CD14-positive monocyte (primary cell): ENCODE measurements at regions not wholly inside any gene's neighbourhood (a gene's known extent, or its start where the extent isn't known, plus 50 kb on each side); places are given as distances from the start of the nearest gene placed in this dataset.

ENCODE experiments used
- DNase-seq, 3 donors: peaks; one replicate each; pipeline ENCODE4 v3.0.0-alpha.2; 2011 to 2022
- H2AFZ ChIP-seq: 2 replicates; pipeline ENCODE4 v1.6.0; 2012; ENCODE audit warnings: mild to moderate bottlenecking, low read depth, low read length, inconsistent platforms; ENCODE audit not compliant: insufficient read depth, poor library complexity, severe bottlenecking
- H3K27ac ChIP-seq, 2 donors: 1 replicate in 1 of 2; 2 replicates in 1 of 2; pipeline ENCODE4 v1.5.1; 2012 to 2013; ENCODE audit warnings: low read length in 2 of 2, control low read depth in 1 of 2, inconsistent platforms in 1 of 2, low read depth in 1 of 2, mild to moderate bottlenecking in 1 of 2
- H3K27me3 ChIP-seq, 2 donors: one replicate each; pipeline versions ENCODE4 v1.6.0 to v1.6.1; 2011 to 2013; ENCODE audit warnings: low read length in 2 of 2; ENCODE audit not compliant: control insufficient read depth in 2 of 2, insufficient read depth in 2 of 2
- H3K36me3 ChIP-seq, 2 donors: replicated peaks in 1 of 2; 1 replicate in 1 of 2; 2 replicates in 1 of 2; pipeline versions ENCODE4 v1.5.1 to v1.6.1; 2012 to 2013; ENCODE audit warnings: low read length in 2 of 2, control low read depth in 1 of 2, inconsistent platforms in 1 of 2, mild to moderate bottlenecking in 1 of 2; ENCODE audit not compliant: insufficient read depth in 2 of 2, control insufficient read depth in 1 of 2
- H3K4me1 ChIP-seq, 2 donors: 1 replicate in 1 of 2; 2 replicates in 1 of 2; pipeline versions ENCODE4 v1.5.1 to v1.6.1; 2012 to 2013; ENCODE audit warnings: low read length in 2 of 2, control low read depth in 1 of 2, inconsistent platforms in 1 of 2, mild to moderate bottlenecking in 1 of 2, moderate library complexity in 1 of 2; ENCODE audit not compliant: insufficient read depth in 2 of 2, control insufficient read depth in 1 of 2
- H3K4me2 ChIP-seq: replicated peaks from 2 replicates; pipeline ENCODE3; 2012; ENCODE audit warnings: low read length, moderate library complexity, mild to moderate bottlenecking; ENCODE audit not compliant: poor library complexity, severe bottlenecking; ENCODE audit errors: extremely low read depth
- H3K4me3 ChIP-seq, 3 experiments: fragments of 200-600 bp in 1 of 3; sonication (generic) in 1 of 3; replicated peaks in 1 of 3; 1 replicate in 2 of 3; 2 replicates in 1 of 3; pipeline ENCODE4 v1.5.1; 2011 to 2013; ENCODE audit warnings: low read length in 3 of 3, mild to moderate bottlenecking in 3 of 3, control low read depth in 2 of 3, low read depth in 2 of 3, inconsistent platforms in 1 of 3, moderate library complexity in 1 of 3
- H3K79me2 ChIP-seq: 2 replicates; pipeline ENCODE4 v1.6.0; 2012; ENCODE audit warnings: mild to moderate bottlenecking, control low read depth, inconsistent platforms, low read length, moderate library complexity; ENCODE audit not compliant: insufficient read depth
- H3K9ac ChIP-seq: 2 replicates; pipeline ENCODE4 v1.6.0; 2017; ENCODE audit warnings: low read length, mild to moderate bottlenecking; ENCODE audit not compliant: insufficient read depth, poor library complexity, severe bottlenecking
- H3K9me3 ChIP-seq, 2 donors: replicated peaks in 1 of 2; 1 replicate in 1 of 2; 2 replicates in 1 of 2; pipeline versions ENCODE4 v1.5.1 to v1.6.1; 2012 to 2013; ENCODE audit warnings: low read length in 2 of 2, control low read depth in 1 of 2; ENCODE audit not compliant: control insufficient read depth in 1 of 2, insufficient read depth in 1 of 2
- H4K20me1 ChIP-seq: 2 replicates; pipeline ENCODE4 v1.6.0; 2012; ENCODE audit warnings: mild to moderate bottlenecking, low read length, control low read depth, moderate library complexity; ENCODE audit not compliant: insufficient read depth
- H3K27ac Mint-ChIP-seq, 7 donors: one replicate each; pipeline ENCODE4 v1.8.0; 2020; ENCODE audit warnings: mild to moderate bottlenecking in 7 of 7, mixed read lengths in 7 of 7, moderate library complexity in 6 of 7, inconsistent platforms in 2 of 7
- H3K27me3 Mint-ChIP-seq, 3 donors: one replicate each; pipeline ENCODE4 v1.8.0; 2021 to 2022; ENCODE audit warnings: low read depth in 3 of 3, mild to moderate bottlenecking in 3 of 3, mixed read lengths in 3 of 3, moderate library complexity in 3 of 3, inconsistent platforms in 1 of 3
- H3K36me3 Mint-ChIP-seq, 2 donors: one replicate each; pipeline ENCODE4 v1.8.0; 2020; ENCODE audit warnings: mixed read lengths in 2 of 2, inconsistent platforms in 1 of 2, mild to moderate bottlenecking in 1 of 2
- H3K4me1 Mint-ChIP-seq: one replicate; pipeline ENCODE4 v1.8.0; 2020; ENCODE audit warnings: mild to moderate bottlenecking, mixed read lengths
- H3K4me3 Mint-ChIP-seq, 2 donors: one replicate each; pipeline ENCODE4 v1.8.0; 2020; ENCODE audit warnings: mild to moderate bottlenecking in 2 of 2, mixed read lengths in 2 of 2, moderate library complexity in 1 of 2
- H3K9me3 Mint-ChIP-seq, 7 donors: one replicate each; pipeline ENCODE4 v1.8.0; 2020 to 2022; ENCODE audit warnings: mixed read lengths in 7 of 7, mild to moderate bottlenecking in 6 of 7, moderate library complexity in 6 of 7, inconsistent platforms in 2 of 7
- WGBS: methylation state at CpG from one replicate; pipeline ENCODE4 v1.1.5; 2013; ENCODE audit warnings: missing lambda C conversion rate; ENCODE audit not compliant: insufficient coverage; 5-methylcytosine and 5-hydroxymethylcytosine counted together
- intact Hi-C, 2 donors: fragments of 100-400 bp; cut with micrococcal nuclease; formaldehyde crosslinking; loops; one replicate each; pipeline versions ENCODE4 v1.15.0 to v1.15.1; 2023
- TF ChIP-seq, protein P1 (sequence below): fragments of 200-600 bp; IDR thresholded peaks from one replicate; pipeline ENCODE4 v1.8.0; 2022; ENCODE audit warnings: antibody characterized with exemption, mild to moderate bottlenecking

DNA sequence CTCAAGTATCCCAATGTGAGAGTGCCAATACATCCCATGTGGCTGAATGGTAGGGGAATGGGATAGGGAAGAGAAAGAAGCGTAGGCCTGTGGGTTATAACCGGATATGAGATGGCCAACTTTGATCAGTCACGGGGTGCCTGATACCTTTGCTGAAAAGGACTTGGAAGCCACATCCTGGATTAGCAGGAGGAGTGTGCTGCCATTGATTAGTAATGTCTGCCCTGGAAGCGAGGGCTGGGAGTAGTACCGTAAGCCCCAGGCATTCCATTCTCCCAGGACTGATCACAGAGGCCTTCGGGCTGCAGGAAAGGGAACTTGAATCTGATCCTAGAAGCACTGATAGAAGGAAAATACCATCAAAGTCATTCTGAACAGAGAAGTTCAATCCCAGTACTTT lies 218.5 kb downstream of the TFCP2L1 start:
- no peak overlapping the region for H3K4me2 ChIP-seq
- Mint-ChIP-seq H3K4me1 (no peaks in the 10 kb centered on the region), H3K27me3 (peaks cover 3 to 24% (median 7%) of the 10 kb centered on the region in 3 donors), H3K9me3 (no peaks in the 10 kb centered on the region), H3K4me3 (no peak overlapping the region), H3K36me3 (no peaks in the 10 kb centered on the region), H3K27ac (no peak overlapping the region)
- no peak overlapping the region for H3K27ac ChIP-seq
- intact Hi-C loops: no loop called here
- H3K9ac ChIP-seq: no peak overlapping the region
- TF ChIP-seq, protein P1, sequence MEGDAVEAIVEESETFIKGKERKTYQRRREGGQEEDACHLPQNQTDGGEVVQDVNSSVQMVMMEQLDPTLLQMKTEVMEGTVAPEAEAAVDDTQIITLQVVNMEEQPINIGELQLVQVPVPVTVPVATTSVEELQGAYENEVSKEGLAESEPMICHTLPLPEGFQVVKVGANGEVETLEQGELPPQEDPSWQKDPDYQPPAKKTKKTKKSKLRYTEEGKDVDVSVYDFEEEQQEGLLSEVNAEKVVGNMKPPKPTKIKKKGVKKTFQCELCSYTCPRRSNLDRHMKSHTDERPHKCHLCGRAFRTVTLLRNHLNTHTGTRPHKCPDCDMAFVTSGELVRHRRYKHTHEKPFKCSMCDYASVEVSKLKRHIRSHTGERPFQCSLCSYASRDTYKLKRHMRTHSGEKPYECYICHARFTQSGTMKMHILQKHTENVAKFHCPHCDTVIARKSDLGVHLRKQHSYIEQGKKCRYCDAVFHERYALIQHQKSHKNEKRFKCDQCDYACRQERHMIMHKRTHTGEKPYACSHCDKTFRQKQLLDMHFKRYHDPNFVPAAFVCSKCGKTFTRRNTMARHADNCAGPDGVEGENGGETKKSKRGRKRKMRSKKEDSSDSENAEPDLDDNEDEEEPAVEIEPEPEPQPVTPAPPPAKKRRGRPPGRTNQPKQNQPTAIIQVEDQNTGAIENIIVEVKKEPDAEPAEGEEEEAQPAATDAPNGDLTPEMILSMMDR: no peak
- DNase-seq: no peak
- no peak overlapping the region for H3K4me3 ChIP-seq
- H4K20me1 ChIP-seq: no peaks in the 10 kb centered on the region
- H3K79me2 ChIP-seq: no peaks in the 10 kb centered on the region
- WGBS: 97% methylated on average over 4 of the region's 6 CpGs
- H3K36me3 ChIP-seq: no peaks in the 10 kb centered on the region
- H3K4me1 ChIP-seq: no peaks in the 10 kb centered on the region
- no peak overlapping the region for H2AFZ ChIP-seq
- H3K27me3 ChIP-seq: no peaks in the 10 kb centered on the region
- H3K9me3 ChIP-seq: no peaks in the 10 kb centered on the region

DNA sequence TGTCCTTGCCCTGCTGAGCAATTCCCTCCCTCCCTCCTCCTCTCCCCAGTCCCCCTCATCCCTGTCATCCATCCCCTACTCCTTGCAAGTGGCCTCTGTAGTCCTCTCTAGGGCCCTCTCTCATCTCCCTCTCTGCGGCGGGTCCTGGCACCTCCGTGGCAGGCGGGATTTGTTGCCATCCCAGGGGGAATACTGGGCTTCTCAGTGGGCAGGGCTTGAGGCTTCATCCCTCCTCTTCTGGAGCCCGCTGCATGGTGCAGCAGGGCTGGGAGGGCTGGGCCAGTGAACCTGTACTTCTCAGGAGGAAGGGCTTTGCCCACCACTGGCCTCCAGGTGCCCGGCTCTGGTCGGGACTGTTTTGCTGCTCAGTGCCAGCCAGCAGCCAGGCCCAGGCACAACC lies 216.2 kb downstream of the TFCP2L1 start:
- Histone ChIP-seq H3K27me3 (no peaks in the 10 kb centered on the region), H4K20me1 (no peaks in the 10 kb centered on the region), H3K4me2 (no peak overlapping the region), H3K4me3 (no peak overlapping the region), H3K36me3 (no peaks in the 10 kb centered on the region), H3K9me3 (no peaks in the 10 kb centered on the region), H3K9ac (no peak overlapping the region), H3K27ac (no peak overlapping the region), H3K4me1 (no peaks in the 10 kb centered on the region), H3K79me2 (no peaks in the 10 kb centered on the region), H2AFZ (no peak overlapping the region)
- Mint-ChIP-seq H3K9me3 (peaks cover 0 to 1% (median 0%) of the 10 kb centered on the region in 7 donors), H3K4me3 (no peak overlapping the region), H3K36me3 (no peaks in the 10 kb centered on the region), H3K27me3 (peaks cover 9 to 22% (median 9%) of the 10 kb centered on the region in 3 donors), H3K27ac (no peak overlapping the region), H3K4me1 (no peaks in the 10 kb centered on the region)
- TF ChIP-seq, protein P1: no peak
- DNase-seq: no peak
- intact Hi-C loops: no loop called here
- 92% methylated on average over 5 of the region's 7 CpGs for WGBS
